ENCODE measurements at regions not wholly inside any gene's neighbourhood (a gene's known extent, or its start where the extent isn't known, plus 50 kb on each side); places are given as distances from the start of the nearest gene placed in this dataset.

DNA sequence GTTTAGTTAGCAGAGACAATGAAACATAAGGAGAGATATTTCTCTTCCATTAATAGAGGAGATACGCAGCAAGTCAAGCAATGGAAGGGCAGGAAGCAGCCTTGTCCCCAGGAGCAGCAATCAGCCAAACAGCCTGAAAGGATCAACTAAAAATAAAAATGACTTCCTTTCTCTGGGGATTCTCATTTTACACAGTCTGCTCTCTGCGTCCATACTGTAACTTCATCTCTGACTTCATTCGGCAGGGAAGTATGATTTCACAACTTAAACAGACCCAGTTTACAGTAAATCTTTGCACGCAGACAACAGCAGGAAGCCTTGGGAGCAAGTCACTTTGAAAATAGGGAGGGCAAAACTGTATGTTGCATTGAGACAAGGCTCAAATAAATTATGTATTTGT, 826.7 kb downstream of the DIAPH3 start:
- DNase-seq: no peak

DNA sequence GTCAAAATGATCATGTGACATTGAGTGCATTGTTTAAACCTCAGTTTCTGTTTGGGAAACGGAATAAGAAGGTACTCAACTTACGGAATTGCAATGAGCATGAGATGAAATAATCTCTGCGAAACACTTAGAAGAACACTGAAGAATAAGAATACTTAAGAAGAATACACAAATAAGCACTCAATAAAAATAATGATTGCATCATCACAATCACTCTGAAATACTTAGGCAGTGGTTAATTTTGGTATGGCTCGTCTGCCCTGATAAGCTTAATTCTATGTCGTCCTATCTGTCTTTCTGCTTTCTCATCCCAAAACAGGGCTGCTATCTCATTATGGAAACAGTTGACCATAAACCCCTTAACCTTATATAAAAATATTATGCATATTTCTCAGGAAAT, 823.6 kb downstream of the DIAPH3 start:
- DNase-seq: no peak

DNA sequence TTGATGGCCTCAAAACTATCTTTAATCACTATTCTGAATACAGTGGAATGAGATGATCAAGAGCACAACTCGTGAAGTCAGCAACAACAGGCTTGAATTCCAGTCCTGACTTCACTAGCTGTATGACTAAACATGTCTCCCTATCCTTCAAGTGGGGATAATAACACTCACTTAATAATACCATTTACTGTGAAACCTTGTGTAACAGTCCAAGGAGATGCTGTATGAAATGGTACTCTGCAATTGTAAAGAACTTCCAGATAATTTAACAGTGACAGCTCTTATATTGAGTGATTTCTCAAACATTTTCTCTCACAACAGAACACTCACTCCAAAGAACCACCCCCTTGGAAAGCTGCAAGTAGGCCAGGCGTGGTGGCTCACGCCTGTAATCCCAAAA, 823.1 kb downstream of the DIAPH3 start:
- DNase-seq: no peak

DNA sequence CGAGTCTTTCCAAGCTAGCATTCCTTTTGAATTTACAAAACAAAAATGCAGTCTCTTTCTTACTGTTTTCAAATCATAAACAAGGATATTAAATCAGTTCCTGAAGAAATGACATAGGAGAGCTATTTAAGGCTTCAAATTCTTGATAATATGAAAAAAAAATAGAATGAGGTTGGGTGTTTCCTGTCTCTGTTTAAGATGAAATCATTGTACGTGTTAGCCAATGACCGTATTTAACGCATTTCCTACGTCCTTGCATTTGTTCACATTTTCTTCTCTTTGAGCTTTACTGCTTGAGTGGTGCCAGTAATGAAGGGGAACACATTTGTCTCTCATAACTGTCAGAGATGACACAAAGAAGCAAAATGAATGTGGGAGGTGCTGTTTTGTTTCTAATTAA, 821.3 kb downstream of the DIAPH3 start:
- DNase-seq: no peak

DNA sequence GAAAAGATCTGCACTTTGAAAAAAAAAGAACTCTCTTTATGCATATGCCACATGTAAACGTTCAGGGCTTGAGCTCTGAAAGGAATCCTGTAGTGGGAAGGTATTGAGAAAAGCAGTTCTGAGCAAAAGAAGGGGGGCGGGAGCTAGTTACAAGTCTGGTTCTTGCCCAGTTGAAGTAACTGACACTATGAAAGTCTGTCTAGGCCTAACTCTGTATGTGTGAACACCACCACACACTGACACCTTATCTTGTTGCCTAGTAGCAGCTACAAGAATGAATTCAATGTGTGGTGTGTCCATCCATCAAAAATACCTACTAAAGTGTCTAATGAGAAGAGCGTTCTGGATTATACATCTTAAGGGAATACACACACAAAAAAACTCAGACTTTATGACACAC, 820.6 kb downstream of the DIAPH3 start:
- DNase-seq: no peak

DNA sequence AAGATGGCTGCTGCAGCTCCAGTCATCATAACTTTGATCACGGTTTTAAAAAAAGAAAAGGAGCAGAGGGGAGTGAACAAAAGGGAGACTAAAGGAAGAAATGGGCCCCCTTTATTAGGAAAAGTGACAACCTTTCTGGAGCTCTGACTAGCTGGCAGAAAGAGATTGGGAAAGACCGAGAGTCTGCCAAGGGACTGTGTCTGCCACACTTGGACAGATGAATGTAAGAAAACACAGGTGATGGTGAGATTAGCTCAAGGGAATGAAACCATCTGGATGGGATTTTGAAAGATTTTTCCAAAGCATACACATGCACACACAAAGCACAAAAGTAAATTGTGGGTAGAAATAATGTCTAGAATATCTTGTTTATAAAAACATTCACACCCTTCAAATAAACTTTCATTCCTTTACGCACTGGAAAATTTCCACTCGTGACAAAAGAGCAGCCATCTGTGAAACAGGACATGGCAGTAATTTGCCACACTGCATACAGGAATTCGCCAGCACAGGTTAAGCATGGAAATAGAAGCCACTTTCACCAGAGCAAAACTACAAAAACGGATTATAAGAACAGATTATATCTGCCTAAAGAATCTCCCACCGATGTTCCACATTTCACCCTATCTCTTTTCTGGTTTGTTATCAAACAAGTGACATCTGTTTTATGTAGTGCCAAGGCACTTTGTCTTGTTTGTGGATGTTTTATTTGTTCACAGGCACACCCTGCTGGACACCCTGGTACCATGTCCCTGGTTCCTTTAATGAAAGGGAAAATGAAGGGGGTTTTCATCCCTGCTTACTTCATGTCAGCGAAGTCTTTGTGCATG, 819.5 kb downstream of the DIAPH3 start:
- DNase-seq: no peak

DNA sequence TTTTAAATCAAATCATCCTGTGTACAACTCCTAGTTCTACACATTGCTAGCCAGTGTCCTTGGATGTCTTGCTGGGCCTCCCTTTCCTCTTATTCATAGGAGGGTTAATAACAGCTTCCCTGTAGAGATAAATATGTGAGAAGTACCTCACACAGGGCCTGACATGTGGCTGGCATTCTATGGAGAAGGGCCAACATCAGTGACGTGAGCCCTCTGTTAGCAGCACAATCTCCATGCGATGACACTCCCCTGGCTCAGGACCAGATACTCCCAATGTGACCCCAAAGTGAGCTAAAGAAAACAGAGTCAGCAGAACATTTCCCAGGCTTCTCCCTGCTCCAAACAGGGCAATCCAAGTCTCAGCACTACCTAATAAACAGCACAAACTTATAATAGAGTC, 818.4 kb downstream of the DIAPH3 start:
- no peak for DNase-seq

DNA sequence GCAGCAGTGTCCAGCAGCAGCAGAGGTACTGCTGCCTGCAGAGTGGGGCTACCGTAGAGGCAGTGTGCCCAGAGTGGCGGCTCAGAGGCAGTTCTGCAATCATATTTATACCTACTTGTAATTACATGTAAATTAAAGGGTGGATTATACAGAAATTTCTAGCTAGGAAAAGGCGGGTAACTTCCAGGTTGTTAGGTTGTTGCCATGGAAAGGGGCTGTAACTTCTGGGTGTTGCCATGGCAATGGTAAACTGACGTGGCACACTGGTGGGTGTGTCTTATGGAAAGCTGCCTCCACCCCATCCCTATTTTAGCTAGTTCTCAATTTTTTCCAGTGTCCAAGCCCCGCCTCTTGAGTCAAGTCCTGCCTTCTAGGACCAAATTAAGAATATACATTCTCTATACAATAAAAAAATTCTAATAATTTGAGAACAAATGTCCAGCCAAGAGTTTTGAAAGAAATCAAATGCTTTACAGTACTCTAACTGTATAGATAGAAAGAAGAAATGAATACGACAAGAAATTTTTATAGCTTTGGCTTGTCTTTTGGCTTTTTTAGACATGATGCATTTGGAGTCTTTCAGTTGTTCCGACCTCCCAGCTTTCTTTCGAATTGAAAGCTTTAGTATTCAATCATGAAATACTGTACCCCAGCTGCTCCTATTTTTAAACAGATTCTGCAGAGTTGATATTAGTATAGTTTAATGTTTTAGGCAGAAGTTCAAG, 816.6 kb downstream of the DIAPH3 start:
- DNase-seq: no peak

DNA sequence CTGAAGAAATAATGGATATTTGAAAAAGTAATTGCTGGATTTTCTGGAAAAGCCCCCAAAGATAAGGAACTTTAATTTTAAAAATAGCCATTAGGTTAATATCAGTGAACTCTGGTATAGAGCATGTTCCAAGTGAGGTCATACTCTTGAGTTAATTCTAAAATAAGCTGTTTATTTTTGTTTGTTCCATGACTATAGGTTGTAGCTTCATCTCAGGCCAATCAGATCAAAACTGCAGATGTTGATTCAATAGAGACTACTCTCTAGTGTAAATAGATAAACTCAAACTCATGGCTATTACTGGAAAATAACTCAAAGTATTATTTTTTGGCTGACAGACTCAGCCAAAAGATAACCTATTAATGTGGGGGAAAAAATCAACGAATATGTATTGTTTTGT, 815.1 kb downstream of the DIAPH3 start:
- no peak for DNase-seq

DNA sequence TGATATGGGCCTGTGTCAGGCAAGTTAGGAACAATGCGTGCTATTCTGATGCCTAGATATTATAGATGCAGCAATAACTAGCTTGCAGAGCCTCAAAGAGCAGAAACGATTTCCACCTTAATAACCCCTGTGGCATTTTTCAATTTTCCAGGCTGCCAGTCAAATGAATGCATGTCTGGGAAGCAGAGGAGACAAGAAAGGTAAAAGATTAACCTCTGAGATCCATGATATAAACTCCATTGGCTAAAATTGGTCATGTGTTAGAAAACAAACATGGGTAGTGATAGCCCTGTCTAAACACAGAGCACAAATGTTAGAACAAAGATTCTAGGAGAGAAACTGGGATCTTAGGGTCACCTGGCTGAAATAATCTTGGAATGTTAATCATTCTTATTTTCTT, 811.1 kb downstream of the DIAPH3 start:
- DNase-seq: no peak

DNA sequence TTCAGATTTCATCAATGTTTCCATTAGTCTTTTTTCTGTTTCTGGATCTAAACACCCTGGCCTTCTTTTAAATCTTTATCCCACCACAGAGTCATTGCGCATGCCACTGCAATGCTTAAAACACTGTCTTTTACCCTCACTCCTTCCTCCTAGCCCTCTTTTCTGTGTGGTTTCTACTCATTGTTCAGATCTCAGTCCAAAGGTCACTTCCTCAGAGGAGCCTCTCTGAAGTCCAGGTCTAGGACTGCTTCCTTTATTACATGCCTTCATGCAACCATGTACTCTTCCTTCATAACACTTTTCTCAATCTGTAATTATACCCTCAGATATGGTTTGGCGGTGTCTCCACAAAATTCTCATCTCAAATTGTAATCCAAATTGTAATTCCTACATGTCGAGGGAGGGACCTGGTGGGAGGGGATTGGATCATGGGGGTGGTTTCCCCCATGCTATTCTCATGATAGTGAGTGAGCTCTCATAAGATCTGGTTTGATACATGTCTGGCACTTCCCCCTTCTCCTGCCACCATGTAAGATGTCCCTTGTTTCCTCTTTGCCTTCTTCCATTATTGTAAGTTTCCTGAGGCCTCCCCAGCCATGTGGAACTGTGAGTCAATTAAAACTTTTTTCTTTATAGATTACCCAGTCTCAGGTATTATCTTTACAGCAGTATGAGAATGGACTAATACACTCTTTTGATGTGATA, 808.9 kb downstream of the DIAPH3 start:
- no peak for DNase-seq

DNA sequence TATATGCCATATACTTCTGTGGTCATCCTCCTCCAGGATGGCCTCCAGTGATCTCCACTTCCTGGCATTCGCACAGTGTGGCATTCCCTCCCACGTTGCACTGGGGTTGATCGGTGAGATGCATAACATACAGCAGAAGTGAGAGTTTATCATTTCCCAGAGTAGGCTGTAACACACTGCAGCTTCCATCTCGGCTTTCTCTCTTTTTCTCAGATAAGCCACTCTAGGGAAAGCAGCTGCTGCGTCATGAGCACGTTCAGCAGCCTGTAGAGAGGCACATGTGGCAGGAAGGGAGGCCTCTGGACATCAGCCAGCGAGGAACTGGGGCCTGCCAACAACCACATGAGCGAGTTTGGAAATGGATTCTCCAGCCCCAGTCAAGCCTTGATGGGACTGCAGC, 807.1 kb downstream of the DIAPH3 start:
- peak; percentile 27 for DNase-seq

DNA sequence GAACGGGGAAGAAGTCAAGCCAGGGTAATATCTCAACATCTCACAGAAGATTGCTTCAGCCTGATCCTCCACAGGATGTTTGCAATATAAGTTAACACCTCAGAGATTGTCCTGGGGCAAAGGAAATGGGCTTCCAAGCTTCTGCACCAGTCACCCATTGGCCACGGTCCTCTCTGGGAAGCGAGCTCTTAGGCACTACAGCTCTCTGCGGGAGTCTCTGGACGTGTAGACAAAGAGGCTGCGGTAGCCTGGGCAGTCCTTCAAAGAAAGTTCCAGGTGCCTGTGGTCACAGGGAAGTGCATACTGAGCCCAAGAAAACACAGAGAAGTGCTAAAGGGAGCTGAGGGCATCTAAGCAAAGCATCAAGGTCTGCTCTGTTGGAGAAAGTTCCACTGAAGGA, 805.7 kb downstream of the DIAPH3 start:
- DNase-seq: no peak

DNA sequence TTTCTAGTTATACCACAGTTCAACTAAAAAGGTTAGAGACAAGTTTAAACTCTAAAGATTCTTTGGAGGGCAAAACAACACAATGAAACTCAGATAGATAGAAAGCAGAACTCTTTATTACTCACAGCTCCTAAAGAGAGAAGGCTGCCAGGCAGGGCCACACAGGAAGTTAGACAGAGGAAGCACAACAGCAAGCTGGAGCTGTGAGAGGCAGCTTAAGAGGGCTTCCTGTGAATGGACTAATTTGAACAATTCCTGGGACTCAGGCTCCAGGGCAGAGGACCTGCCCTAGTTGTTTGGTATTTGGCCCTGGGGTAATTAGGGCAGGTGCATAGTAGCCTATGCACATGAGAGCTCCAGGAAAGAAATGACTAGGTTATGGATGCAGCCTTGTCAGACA, 803.6 kb downstream of the DIAPH3 start:
- DNase-seq: no peak

DNA sequence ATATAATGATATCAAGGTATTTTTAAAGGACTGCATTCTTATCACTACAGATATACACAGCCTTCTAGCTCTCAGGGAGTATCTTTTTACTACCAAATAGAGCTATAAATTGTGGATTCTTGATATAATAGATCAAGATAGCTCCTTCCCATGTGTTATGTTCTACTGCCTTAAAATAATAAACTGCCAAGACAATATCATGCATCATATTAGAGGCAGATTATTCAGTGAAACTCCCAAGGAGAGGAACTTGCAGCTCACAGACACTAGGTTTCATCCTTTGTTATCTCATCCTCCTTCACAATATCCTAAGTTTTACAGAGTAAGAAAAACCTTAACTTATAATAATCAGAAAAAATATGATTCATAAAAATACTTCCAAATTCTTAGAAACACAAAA, 802.8 kb downstream of the DIAPH3 start:
- DNase-seq: no peak

DNA sequence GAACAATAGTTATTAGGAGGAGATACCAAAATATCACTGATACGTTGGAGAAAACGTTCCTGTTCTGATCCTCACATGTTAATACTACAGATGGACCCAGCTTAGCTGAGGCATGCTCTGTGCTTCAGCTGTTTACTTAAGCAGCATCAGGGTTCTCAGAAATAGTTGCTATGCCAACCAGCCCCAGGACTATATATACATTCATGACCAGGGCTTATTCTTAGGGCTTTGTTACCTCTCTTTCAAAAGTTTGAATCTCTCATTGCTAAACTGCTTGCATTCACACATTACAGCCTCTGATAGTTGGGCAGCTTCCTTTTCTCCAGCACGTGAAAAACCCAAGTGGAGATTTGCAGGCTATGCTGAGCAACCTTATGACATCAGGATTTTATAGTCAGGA, 800.4 kb downstream of the DIAPH3 start:
- no peak for DNase-seq

DNA sequence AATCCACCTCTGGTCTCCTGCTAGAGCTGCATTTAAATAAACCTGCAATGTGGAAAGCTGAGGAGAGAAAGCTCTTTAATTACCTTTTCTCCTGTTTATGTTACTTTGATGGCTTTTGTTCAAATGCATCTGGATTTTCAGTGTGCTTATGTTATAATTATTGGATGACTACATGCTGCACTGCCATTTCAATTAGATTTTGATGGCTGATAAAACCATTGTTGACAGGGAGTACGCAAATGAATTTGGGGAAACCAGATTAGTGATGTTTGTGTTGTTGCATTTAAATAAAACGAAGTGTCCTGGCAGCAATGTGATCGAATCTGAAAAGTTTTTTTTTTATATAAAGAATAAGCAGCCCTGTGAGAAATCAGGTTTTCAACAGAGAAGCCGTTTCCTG, 799.8 kb downstream of the DIAPH3 start:
- DNase-seq: no peak

DNA sequence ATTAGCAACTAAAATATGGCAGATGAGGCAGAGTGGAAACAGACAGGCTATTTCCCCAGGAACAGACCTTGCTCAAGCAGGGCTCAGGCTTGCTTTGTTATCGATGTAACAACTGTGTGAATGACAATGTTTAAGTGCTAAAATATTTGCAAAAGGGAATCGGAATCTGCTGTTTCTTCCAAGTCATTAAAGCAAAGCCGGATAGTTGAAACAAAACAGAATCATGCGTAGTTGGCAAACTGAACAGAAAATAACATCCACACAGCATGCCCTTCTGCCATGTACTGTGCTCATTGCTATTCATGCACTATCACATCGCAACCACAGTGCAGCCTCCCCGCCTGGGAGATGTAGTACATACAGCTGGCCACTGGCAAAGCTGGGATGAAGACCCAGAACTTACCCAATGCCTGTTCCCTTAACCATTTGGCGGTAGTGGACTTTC, 799.1 kb downstream of the DIAPH3 start:
- no peak for DNase-seq

DNA sequence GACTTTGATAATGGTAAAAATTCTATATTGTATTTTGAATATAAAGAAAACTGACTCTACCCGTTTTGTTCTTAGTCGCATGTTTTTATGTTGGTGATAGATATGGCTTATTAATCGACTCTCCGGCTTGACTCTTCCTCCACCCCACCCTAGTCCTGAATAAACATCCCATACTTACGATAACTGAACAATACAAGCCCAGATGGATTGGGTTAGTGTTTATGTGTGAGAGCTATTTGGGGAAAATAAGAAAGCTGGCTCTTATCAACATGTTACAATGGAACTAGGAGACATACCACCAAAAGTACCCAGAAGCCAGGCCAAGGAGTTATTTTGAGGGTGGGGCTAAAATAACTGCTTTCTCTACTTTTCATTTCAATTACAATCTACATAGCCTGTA, 796.3 kb downstream of the DIAPH3 start:
- no peak for DNase-seq

DNA sequence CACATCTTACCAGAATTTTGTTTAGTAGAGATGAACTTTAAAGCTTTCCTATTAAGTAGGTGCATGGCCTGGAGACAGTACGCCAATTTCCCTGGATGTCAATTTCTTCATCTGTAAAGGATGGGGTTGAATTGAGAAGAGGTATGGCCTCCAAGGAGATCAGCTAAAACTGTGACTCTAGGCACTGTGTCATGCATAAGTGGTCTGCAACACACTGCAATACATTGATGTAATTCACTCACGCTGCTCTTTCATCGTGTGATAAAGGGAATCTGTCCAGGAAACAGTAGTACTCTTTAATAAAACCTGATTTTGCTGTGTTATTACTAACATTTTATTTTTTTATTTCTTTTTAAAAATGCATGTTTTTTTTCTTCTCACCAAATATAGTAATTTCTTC, 795.8 kb downstream of the DIAPH3 start:
- DNase-seq: no peak

DNA sequence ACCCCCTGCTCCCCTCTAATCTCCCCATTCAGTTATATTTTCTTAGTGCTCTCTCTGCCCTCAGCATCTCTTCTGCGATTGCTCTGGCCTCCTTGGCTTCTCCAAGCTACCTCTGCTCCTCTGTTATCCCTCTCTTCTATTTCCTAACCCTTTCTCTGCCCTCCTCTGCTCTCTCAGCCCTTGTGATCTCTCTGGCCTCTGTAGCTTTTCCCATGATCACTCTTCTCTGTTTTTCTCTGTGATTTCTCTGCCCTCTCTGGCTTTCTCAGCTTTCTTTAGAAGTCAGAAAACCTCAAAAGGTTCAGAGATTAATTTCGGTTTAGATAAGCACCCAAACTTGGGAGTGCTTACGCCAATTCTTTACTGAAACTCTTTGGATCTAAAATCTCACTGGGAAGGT, 795.0 kb downstream of the DIAPH3 start:
- no peak for DNase-seq

DNA sequence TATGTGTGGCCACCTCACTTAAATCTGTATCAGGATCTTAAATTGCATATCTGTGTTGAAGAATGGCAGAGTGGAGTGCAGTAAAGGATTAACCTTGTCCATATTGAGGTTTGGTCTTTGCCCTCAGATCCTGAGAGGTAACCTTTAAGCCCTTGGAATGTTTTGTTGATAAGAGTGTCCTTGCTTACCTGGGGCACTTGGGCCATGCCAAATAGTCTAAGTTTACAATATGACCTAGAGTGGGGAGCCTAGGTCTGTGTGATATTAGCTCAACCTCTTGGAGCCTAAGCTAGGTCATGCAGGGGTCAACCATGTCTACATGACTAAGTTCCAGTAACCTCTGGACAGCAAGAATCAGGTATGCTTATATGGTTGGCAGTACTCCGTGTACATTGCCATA, 792.5 kb downstream of the DIAPH3 start:
- DNase-seq: no peak

DNA sequence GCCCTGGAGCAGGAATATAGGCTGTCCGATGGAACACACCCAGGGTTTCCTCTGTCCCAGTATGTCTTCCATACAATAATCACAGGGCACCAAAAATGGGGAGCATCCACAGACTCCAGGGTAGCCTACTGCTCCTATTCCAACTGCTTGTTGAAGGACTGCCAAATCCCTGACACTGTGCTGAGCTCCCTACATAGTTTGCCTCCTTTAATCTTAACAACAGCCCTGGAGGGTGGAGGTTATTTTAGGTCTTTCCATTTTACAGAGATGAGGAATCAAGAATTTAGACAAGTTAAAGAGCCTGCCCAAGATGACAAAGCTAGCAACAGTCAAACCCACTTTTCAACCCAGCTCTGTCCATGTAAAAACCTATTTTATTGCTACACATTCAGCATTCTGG, 790.4 kb downstream of the DIAPH3 start:
- no peak for DNase-seq

DNA sequence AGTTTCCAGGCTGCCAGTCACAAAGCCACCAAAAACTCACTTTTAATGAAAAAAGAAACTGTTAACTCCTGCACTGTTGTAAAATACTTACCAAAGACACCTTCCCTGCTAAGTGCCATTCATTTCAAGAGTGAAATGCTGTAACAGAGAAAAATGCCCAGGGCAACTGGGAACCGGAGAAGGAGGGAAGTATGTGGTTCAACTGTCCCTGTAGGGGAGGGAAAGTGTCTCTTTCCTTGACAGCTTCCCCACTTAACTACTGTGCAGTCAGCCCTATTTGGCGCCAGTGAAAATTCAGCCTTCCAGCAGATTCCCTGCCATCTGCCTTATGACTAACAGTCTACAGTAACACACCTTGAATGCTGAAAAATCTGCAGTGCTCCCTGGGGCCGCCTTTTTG, 789.0 kb downstream of the DIAPH3 start:
- DNase-seq: no peak

All from NCI-H2029 treated with DMSO at 0.1 percent for 48 hours (cell line).